ENCODE measurements at regions not wholly inside any gene's neighbourhood (a gene's known extent, or its start where the extent isn't known, plus 50 kb on each side); places are given as distances from the start of the nearest gene placed in this dataset.

GRCh38 chr9:103919605-103920209 is 174.4 kb upstream of the SMC2 start:
- no peak for DNase-seq (ENCODE audit: low read depth)
- TF ChIP-seq, protein P1, sequence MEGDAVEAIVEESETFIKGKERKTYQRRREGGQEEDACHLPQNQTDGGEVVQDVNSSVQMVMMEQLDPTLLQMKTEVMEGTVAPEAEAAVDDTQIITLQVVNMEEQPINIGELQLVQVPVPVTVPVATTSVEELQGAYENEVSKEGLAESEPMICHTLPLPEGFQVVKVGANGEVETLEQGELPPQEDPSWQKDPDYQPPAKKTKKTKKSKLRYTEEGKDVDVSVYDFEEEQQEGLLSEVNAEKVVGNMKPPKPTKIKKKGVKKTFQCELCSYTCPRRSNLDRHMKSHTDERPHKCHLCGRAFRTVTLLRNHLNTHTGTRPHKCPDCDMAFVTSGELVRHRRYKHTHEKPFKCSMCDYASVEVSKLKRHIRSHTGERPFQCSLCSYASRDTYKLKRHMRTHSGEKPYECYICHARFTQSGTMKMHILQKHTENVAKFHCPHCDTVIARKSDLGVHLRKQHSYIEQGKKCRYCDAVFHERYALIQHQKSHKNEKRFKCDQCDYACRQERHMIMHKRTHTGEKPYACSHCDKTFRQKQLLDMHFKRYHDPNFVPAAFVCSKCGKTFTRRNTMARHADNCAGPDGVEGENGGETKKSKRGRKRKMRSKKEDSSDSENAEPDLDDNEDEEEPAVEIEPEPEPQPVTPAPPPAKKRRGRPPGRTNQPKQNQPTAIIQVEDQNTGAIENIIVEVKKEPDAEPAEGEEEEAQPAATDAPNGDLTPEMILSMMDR (IDR thresholded peaks at IDR 0.05; ENCODE audit: low read length, missing control alignments): no peak
- no peak overlapping the region for H3K4me3 ChIP-seq (replicated peaks; ENCODE audit: low read depth, low read length)

- no peak for DNase-seq (ENCODE audit: low read depth)
- H3K4me3 ChIP-seq (replicated peaks; ENCODE audit: low read depth, low read length): no peak overlapping the region
- TF ChIP-seq, protein P1 (IDR thresholded peaks at IDR 0.05; ENCODE audit: low read length, missing control alignments): no peak
Measured at GRCh38 chr9:103928442-103928841, 165.7 kb upstream of the SMC2 start.

- DNase-seq (ENCODE audit: low read depth): no peak
- TF ChIP-seq, protein P1 (IDR thresholded peaks at IDR 0.05; ENCODE audit: low read length, missing control alignments): no peak
- H3K4me3 ChIP-seq (replicated peaks; ENCODE audit: low read depth, low read length): no peak overlapping the region
Measured at GRCh38 chr9:103941104-103941503, 153.0 kb upstream of the SMC2 start.

DNA sequence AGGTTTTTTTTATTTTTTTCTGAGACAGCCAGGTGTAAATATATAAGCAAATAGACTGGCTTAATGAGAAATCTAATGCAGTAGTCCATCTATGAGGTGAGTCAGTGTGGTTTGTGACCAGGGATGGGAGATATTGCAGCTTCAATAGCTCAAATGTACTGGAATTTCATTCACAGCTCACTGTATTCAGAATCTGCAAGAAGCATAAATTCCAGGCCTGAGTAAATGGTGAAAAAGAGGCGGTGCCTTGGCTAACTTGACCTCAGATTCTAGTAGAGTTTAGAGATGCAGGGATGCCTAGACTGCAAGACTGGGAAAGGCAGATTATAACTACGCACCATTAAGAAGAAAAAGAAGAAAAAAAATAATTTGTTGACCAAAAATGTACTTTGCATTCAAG is 151.9 kb upstream of the SMC2 start:
- H3K4me3 ChIP-seq (replicated peaks; ENCODE audit: low read depth, low read length): no peak overlapping the region
- TF ChIP-seq, protein P1 (IDR thresholded peaks at IDR 0.05; ENCODE audit: low read length, missing control alignments): no peak
- no peak for DNase-seq (ENCODE audit: low read depth)

- TF ChIP-seq, protein P1 (IDR thresholded peaks at IDR 0.05; ENCODE audit: low read length, missing control alignments): no peak
- no peak for DNase-seq (ENCODE audit: low read depth)
- no peak overlapping the region for H3K4me3 ChIP-seq (replicated peaks; ENCODE audit: low read depth, low read length)
Measured at GRCh38 chr9:103942651-103943050, 151.5 kb upstream of the SMC2 start.

DNA sequence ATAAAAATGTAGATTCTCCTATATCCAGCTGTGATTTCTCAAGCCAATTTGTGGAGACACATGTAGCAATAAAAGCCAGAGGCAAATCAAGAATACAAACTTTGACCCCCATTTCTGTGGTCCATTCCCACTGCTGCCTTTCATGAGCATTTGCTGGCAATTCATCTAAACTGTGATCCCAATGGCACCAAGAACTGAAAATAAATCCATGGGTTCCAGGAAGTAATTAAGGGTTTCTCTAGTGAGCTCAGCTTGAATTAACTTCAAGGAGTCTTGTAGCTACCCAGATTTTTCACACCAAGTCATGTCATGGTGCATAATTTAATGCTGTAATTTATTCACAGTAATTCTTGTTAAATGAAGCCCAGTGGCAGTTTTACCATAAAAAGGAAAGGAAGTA is 145.0 kb upstream of the SMC2 start:
- no peak overlapping the region for H3K4me3 ChIP-seq (replicated peaks; ENCODE audit: low read depth, low read length)
- no peak for DNase-seq (ENCODE audit: low read depth)
- TF ChIP-seq, protein P1 (IDR thresholded peaks at IDR 0.05; ENCODE audit: low read length, missing control alignments): no peak

GRCh38 chr9:103977163-103977562 is 116.9 kb upstream of the SMC2 start:
- H3K4me3 ChIP-seq (replicated peaks; ENCODE audit: low read depth, low read length): no peak overlapping the region
- TF ChIP-seq, protein P1 (IDR thresholded peaks at IDR 0.05; ENCODE audit: low read length, missing control alignments): no peak
- DNase-seq (ENCODE audit: low read depth): no peak

Measured in fibroblast of pulmonary artery (primary cell).